GM19328 (cell line): ENCODE measurements at regions not wholly inside any gene's neighbourhood (a gene's known extent, or its start where the extent isn't known, plus 50 kb on each side); places are given as distances from the start of the nearest gene placed in this dataset.

ENCODE experiments used
- ATAC-seq: cut with Tn5 transposase; IDR thresholded peaks from one replicate; pipeline ENCODE4 v1.9.1; 2021; ENCODE audit warnings: mild to moderate bottlenecking, moderate library complexity; ENCODE audit not compliant: unreplicated experiment

DNA sequence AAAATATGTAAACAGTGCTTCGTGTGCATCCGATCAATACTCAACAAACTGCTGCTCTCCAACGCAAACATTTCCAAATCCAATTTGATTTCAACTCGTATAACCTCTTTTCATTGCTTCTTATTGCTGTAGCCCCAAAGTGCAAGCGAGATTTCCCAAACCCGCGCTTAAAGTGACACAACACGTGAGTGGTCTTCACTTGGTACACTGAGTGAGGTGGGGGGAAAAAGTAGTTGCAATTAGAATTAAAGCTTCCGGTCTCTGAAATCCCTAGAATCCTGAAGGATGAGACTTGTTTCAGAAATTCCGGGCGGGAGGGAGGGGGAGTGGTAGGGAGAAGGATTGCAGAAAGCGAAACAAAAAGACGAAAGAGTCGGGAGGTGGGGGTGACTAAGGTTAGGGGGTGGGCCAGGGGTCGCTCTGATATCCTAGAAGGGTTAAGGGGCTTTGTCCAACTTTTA, 387.5 kb downstream of the BCAT1 start:
- no peak for ATAC-seq

DNA sequence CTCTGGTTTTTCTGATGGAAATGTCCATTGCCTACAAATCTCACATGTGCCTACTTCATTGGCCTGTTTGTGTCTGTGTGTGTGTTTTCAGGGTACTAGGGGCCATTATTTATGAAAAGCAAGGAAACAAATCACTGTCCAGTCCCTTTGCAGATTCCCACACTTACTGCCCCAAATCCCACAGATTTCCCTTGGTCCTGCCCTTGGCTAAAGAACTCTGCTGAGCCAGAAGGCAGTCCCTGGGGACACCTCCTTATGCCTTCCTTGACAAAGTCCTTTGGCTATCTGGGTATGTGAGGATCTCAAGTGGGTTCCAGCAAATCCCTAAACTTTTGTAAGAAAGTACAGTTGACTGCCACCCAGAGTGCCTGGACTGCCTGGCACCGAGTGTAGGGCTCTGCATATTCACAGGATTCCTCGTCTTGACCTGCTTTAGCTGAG, 388.1 kb downstream of the BCAT1 start:
- ATAC-seq = no peak

DNA sequence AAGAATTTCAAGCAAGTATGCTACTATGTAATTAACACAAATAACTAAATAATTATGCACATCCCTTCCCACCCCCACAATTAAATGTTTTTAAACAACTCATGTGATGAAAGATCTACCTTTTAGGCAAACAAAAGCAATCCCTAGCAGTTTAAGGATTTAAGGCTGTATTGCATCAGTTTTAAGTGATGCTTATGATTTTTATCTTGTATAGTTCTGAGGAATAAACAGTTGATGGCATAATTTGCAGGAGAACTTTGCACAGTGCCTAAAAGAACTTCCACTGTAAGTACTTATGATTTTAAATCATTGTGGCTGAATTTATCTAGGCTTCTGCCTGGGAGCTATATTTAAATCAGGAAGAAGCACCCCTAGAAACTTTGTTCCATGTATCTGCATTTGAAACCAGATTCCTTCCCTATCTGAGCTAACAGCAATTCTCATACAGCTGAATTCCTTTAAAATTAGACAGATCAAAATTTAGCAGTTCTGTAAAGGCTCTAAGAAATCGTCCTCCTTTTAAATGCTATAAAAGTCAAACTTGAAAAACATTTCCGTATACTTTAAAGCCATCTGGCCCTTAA, 388.6 kb downstream of the BCAT1 start:
- ATAC-seq = no peak

DNA sequence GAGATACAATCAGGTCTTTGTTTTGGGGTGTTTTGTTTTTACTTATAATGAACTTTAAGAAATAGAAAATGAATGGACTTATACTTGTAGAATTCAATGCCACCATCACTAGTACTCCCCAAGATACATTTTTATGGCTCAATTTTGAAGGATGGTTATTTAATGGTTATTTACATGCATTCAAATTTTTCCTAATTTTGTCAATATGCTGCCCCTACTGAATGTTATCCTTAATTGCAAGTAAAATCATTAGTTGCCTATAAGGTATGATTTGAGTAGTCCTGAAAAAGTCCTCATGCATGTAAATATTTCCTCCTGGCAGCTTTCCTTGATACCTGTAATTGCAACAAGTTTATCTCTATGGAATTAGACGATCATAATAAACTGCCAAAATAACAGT, 391.2 kb downstream of the BCAT1 start:
- no peak for ATAC-seq

DNA sequence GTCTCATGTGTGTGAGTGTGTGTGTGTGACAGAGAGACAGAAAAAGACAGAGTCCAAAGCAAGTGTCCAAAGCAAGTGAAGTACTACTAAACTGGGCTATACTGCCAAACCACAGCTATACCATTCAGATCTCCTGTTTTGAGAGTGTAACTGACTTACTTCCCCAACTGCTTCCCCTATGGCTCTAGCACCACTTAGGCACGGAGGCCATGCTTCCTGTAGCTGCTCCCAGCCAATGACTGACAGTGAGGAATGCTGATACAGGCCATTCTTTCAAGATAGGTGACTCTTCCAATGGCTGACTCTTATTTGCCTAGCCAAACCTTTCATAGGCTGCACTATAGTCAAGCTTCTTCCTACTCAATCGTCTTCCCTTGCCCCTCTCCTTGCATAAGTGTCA, 393.2 kb downstream of the BCAT1 start:
- ATAC-seq = no peak

DNA sequence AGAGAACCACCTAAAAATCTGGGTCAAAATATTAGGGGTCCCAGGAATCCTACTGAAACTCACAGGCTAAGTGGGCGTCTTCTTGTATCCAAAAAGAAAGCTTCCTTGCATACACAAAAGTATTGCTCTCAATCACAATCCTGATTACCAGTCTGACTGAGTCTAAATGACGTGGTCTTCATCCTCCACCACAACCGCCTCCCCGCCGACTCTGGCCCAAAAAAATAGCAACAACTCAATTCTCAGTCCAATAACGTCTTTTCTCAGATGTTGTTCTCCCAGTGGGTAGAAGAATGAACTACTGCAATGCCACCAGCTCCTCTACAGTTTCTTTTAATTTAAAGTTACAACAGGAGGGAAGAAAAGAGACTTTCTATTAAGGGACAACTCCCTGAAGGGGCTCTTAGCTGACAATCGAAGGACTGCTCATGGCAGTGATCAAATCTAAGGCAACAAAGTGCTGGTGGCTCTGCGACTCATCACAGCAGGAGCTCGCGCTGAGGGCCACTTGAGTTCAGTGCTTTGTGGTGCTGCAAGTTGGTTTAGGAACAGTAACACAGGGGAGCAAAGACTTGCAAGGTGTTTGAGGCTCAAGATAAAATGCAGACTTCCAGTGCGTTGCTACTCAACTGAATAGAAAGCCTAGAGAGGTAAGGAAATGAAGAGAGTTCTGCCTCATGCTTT, 394.1 kb downstream of the BCAT1 start:
- ATAC-seq = no peak

DNA sequence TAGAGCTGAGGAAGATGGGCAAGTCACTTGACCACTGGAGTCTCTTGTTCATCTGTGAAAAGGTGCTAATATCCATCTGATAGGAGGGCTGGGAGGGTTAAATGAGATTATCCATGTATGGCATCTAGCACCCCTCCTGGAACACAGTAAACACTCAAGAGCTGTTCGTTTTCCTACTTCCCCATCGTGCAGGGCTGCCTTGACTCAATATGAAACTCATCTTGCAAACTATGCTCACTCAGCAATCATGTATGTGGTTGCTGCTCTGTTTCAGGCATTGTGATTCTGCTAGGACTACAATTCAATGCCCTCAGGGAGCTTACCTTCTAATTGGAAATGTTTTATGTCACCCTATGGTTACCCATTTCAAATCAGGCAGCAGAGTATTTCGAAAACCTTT, 395.6 kb downstream of the BCAT1 start:
- no peak for ATAC-seq

DNA sequence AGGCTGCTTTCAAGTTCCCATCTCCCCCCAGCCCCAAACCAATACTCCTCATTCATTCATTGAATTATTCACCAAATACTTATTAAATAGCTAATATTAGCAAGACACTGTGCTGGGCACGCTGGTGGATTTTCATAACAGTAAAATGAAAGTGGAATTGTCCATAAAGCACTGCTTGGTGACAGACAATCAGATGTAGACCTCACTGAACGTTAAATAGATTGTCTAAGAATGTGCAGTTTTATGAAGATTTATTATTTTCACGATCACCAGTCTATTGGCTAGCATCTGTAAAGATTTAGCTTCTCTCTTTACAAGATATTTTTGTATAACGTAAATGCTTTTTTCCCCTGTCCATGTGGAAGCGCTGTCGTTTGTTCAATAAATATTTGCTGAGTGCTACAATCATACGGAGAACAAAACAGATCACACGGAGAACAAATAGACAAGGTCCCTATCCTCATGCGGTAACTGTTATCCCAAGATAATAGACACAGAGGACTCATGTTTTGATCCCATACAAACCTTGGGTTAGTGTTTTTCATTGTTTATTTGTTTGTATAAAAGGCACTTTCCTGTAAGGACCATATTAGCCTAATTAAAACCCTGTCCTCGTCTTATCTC, 397.6 kb downstream of the BCAT1 start:
- ATAC-seq = no peak

DNA sequence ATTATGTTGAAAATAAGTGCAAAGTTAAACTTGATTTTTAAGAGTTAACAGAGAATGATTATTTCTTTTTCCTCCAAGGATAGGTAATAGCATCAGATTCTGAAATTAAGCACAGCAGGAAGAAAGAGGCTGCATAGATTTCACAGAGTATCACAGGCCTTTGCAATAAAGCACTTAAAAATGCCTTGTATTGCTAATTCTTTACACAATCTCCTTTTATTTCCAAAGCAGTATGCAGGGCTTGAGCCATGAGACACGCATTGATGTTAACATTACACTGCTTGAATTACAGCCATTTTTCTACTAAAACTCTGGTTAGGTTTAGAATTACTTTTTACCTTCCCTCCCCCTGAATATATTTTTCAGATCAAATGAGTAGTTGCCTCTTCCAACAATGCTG, 398.3 kb downstream of the BCAT1 start:
- no peak for ATAC-seq

DNA sequence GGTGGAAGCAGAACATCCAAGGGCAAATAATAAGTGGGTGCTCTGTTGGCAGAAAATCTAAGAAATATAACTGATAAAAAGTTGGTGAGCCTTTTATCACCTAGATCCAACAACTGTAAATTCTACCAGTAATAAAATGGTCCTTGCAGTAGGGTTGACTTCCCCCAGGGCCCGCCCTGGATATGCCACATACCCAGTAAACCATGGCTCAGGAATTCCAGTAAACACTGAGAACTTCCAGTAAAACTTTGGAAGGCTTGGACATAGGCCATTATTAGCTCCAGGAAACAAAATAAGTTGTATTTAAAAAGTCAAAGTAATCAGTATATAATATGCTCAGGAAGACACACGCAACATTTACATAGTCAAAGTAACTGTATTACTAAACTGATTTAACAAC, 402.2 kb downstream of the BCAT1 start:
- ATAC-seq = no peak

DNA sequence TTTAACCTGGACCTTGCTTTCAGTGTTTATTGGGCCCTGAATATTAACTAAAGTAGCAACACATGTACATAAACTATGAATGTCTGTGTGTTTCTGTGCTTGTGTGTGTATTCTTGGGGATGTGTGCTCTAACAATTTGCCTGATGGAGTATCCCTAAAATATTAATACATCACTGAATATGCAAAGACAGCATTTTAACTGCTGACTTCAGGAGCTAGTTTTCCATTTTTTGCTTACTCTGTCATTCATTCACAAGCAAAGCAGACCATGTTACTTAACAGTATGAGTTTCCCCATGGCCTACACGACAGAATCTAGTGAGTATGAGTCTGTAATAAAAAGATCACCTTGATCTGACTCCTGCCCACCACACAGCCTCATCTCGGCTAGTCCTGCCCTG, 402.8 kb downstream of the BCAT1 start:
- no peak for ATAC-seq

DNA sequence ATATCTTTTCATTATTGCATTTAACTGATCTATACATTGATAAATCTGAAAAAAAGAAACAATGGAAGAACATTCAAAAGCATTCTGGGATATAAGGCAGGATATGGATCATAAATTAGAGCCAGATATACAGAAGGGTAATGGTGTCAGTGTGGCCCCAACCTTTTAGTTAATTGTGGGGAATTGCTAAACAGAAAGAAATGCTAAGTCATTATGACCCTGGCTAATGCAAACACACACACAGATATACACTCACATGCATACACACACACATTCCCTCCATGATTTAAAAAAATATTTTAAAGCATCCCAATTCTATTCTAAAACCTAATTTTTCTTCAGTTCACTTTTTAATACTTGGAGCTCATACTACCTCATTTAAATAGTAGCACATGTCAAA, 404.5 kb downstream of the BCAT1 start:
- no peak for ATAC-seq

DNA sequence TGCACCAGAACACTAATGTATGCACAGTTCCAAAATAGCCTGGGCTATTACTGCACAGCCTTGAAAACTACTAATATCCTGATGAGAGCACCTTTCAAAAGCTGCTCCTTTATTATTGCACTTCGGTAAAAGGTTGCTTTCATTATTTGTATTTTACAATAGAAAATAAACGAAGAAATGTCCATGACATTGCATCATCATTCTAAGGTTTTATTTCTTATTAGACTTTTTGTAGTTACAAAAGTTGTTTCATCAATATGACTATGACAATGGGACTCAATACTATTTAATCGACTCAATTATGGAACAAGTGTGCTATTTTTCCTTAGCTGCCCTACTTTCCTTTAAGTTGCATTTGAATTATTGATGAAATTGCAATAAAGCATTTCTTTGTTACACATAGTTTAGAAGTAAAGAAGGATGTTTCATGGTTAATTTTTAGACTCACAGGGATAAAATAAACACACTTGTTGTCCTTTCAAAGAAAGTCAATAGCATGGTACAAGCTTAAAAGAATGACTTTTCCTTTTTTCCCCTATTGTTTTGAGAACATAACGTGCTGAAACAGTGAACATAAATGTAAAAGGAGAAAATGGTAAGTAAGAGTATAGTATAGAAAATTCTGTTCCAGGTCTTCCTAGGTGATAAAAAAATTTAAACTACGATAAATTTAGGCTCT, 407.6 kb downstream of the BCAT1 start:
- no peak for ATAC-seq

DNA sequence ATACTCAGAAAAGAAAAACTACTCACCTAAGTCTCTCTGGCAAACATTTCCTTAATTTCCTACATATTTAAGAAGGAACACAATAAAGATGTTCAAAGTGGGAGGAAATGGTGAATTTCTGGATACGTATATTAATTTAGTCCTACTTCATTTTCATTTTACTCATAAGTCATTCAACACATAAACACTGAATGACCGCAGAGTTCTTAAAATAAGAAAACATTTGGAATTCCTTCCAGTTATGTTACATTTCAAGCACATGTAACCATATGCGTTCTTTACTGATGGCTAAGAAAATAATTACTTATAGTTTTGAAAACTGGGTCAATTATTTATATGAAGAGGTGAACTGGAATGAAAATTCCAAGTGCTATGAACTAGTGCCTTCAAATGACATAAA, 409.3 kb downstream of the BCAT1 start:
- no peak for ATAC-seq

DNA sequence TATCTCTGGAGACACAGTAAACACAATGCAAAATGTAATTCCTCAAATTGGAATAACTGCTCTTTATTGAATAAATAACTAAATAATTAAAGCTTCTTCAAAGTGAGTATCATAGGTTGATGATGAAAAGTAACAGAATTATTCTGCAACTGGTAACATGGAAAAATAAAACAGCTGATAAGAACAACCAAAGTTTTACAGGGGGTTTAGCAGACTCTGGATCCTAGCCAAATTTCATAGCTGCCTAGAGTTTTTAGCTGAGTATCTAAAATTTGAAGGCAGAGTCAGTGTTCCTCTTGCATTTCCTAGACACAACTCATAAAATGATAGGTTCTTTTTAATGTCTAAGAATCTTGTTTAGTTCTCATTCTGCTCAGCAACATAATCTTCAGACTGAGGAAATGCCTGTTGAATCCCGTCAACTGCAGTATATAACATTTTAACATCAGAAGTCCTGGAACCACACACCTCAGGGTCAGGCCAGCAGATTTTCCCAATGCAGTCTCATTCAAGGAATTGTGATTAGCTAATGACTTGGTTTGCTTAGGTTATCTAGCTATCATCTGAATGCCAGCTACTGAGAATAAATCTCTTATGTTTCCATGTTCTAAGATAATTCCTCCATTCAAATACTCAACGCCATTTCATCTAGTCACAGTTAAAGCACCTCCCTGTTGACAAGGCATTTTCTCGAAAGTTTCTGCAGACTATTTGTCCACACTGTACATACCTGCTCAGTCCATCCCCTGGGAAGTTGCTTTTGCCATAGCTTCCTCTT, 411.6 kb downstream of the BCAT1 start:
- ATAC-seq = no peak

DNA sequence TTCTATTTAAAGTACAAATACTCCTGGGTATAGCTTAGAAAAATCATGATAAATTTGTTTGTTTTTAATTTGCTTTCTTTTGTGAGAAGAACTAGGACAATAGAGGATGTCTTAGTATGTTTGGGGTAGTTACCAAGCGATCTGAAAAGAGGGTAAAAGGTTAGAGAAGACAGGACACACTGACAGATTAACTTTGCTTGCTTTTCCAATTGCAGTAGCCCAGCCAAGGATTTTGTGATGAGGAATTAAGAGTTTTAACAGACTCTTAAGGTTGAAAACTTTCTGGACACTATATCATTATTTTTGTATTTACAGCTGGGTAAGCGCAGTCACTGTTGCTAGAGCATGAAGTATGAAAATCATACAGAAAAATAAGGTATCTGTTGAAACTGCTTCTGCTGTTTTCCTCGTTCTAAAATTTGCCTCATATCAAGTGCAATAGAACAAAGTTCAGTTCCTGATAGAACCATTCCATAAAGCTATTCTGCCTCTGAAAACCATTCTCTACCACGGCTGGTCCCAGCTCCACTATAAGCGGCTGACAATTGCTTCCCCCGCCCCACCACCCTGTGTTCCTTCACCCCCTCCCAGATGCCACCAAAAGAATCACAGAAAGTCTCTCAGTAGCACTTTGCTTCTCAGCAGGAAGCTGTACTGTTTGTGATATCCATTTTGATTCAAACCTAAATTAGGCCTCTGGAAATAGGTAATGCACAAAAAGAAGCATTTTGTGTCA, 413.4 kb downstream of the BCAT1 start:
- no peak for ATAC-seq

DNA sequence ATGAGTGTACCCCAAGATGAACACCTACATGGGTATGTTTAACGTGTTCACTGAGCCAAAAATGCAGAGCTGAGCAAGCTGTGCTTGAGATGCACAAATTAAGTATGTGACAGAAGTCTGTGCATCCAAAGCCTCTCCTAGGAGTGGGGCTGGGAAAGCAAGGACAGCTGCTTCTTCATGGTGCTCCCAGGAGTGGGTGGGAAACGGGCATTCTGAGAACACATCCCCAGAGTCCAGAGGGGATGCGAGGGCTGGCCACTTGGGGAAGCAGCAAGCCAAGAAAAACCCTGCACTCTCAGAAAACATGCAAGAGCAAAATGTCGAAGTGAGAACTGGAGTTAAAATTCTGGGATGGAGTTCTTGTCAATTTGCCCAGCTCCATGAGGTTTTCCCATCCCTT, 414.3 kb downstream of the BCAT1 start:
- ATAC-seq = no peak

DNA sequence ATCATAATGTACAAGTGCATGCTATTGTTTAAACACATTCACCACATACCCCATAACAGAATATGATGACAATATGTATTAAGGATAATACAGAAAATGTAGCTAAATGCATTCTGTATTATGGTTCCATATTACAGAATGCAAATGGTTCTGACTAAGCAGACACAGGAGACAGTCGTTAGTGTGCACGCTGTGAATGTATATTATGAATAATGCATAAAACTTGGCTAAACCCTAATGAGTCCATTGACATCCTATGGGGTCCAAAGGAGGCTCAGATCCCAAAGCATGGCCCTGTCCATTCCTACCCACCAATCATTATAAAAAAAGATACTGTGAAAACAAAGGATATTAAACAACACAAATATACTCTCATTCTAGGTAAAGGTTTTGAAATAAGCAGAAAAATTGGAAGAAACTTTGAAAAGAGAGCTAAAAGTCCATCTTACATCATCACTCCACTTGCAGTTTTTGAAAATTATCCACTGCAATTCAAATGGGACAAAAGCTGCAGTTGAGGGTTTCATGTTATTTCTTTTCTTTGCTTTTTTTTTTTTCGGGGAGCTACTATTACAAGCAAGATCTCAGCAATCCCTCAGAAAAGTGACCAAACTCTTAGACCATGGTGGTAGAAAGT, 415.1 kb downstream of the BCAT1 start:
- no peak for ATAC-seq

DNA sequence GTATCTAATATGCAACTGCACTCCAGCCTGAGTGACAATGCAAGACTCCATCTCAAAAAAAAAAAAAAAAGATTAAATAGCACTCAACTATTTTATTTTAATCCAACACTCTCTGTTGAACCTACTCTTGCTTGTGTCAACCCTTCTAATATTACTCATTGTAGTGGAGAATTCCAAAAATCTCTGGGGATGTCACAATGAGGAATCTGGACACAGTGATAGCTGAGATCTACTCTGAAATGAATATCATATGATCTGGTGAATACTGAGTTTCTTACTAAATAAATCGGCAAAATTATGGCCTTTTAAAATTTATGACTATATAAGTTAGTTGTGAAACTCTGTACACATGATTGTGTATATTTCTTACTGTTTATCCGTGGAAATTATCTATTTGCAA, 418.2 kb downstream of the BCAT1 start:
- no peak for ATAC-seq

DNA sequence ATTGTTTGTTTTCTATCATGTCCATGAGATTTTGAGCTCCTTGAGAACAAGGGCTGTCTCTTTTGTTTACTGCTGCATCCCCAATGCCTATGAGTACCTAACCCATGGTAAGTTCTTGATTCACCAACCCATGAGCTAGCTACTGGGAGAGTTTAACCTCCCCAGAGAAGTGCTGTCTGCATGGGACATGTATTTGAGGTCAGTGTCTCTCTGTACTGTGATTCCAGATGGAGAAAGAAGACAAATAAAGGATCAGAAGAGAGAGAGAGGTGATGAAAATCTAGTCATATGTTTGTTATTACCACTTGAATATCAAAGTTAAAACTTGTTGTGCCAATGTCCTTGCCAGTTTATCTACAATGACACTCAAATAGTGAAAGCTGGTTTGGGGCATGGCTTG, 421.8 kb downstream of the BCAT1 start:
- no peak for ATAC-seq
